OCI-LY1 (cell line): ENCODE measurements at regions not wholly inside any gene's neighbourhood (a gene's known extent, or its start where the extent isn't known, plus 50 kb on each side); places are given as distances from the start of the nearest gene placed in this dataset.

Experiments used
- H2AFZ ChIP-seq: fragments of 200-600 bp; sonication (generic), shearing (Covaris generic); 2 replicates; pipeline ENCODE4 v1.6.0; 2014; ENCODE audit warnings: antibody characterized with exemption, mild to moderate bottlenecking, low read length
- H3F3A ChIP-seq: fragments of 200-600 bp; sonication (generic), shearing (Covaris generic); 2 replicates; pipeline ENCODE4 v1.6.0; 2014; ENCODE audit warnings: mild to moderate bottlenecking, antibody characterized with exemption, low read length, moderate library complexity; ENCODE audit not compliant: insufficient read depth
- H3K27ac ChIP-seq: fragments of 200-600 bp; sonication (generic); 2 replicates; pipeline ENCODE4 v1.5.1; 2014; ENCODE audit warnings: low read length, mixed run types, mild to moderate bottlenecking, low read depth; ENCODE audit not compliant: poor library complexity, severe bottlenecking
- H3K27me3 ChIP-seq: fragments of 200-600 bp; sonication (generic); 2 replicates; pipeline ENCODE4 v1.6.0; 2014; ENCODE audit warnings: antibody characterized with exemption, mild to moderate bottlenecking, low read length, moderate library complexity; ENCODE audit not compliant: insufficient read depth
- H3K36me3 ChIP-seq: fragments of 200-600 bp; sonication (generic); 2 replicates; pipeline ENCODE4 v1.6.1; 2014; ENCODE audit warnings: mild to moderate bottlenecking, antibody characterized with exemption, low read length, moderate library complexity, mixed read lengths; ENCODE audit not compliant: insufficient read depth
- H3K4me1 ChIP-seq: fragments of 200-600 bp; sonication (generic); 2 replicates; pipeline ENCODE4 v1.5.1; 2014; ENCODE audit warnings: mild to moderate bottlenecking, low read length, moderate library complexity; ENCODE audit not compliant: insufficient read depth, severe bottlenecking
- H3K4me2 ChIP-seq: fragments of 200-600 bp; sonication (generic), shearing (Covaris generic); 2 replicates; pipeline ENCODE4 v1.6.1; 2014; ENCODE audit warnings: low read length
- H3K4me3 ChIP-seq: fragments of 200-600 bp; sonication (generic); 2 replicates; pipeline ENCODE4 v1.5.1; 2014; ENCODE audit warnings: low read length, low read depth, mild to moderate bottlenecking, mixed read lengths; ENCODE audit not compliant: poor library complexity, severe bottlenecking
- H3K79me2 ChIP-seq: fragments of 200-600 bp; shearing (Covaris generic); 2 replicates; pipeline ENCODE4 v1.6.1; 2016; ENCODE audit warnings: mixed run types, low read length, mixed read lengths; ENCODE audit not compliant: insufficient read depth
- H3K9ac ChIP-seq: fragments of 200-600 bp; sonication (generic), shearing (Covaris generic); 2 replicates; pipeline ENCODE4 v1.6.1; 2014; ENCODE audit warnings: mild to moderate bottlenecking, low read length, mixed read lengths
- H3K9me2 ChIP-seq: fragments of 200-600 bp; sonication (generic), shearing (Covaris generic); 2 replicates; pipeline ENCODE4 v1.6.1; 2014; ENCODE audit warnings: low read depth, mild to moderate bottlenecking, low read length, mixed read lengths
- H3K9me3 ChIP-seq: fragments of 200-600 bp; shearing (Covaris generic); 2 replicates; pipeline ENCODE4 v1.6.1; 2014; ENCODE audit warnings: low read length, mixed read lengths
- H4K20me1 ChIP-seq: fragments of 200-600 bp; sonication (generic), shearing (Covaris generic); 2 replicates; pipeline ENCODE4 v1.6.0; 2016; ENCODE audit warnings: mild to moderate bottlenecking, low read length; ENCODE audit not compliant: insufficient read depth
- EZH2 ChIP-seq: fragments of 200-600 bp; sonication (generic), shearing (Covaris generic); IDR thresholded peaks from 2 replicates; pipeline ENCODE4 v1.8.0; 2017; ENCODE audit warnings: borderline replicate concordance, mixed run types, mild to moderate bottlenecking, antibody characterized with exemption, low read length, moderate library complexity, mixed read lengths
- TF ChIP-seq, protein P1 (sequence below): fragments of 200-600 bp; sonication (generic), shearing (Covaris generic); IDR thresholded peaks from 2 replicates; pipeline ENCODE4 v1.5.1; 2017; ENCODE audit warnings: mild to moderate bottlenecking, antibody characterized with exemption, low read length, moderate library complexity, mixed read lengths

DNA sequence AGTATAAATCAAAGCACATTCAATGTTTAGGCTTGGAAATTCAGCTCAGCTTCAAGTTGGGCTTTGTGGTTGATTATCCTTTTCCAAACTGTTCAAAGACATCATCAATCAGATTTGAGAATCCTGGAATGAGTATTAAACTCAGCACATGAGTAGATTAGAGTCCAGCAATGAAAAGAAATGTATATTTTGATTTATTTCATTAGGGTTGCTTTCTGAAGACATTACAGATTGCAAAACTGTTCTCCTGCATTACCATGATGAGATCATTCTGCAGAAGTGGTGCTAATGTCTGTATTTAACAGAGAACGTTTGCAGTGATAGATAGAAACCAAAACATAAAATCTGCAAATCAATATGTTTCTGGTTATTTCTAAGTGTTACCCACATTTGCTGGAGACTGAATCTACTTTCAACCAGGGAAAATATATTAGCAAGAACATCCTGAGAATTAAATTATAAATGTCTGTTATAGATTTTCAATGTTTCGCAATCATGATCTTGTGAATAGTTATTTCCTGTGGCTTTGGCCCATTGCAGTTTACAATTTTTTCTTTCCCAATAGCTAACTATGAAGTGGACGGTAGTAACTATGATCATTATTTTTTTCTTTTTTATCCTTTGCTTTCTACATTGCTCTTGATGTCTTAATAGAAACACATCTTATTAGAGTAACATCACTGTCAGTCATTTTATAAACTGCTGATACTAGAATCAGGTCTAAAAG, 1125.7 kb upstream of the GOT2 start:
- Histone ChIP-seq H3F3A (no peaks in the 10 kb centered on the region), H3K9ac (no peak overlapping the region)

DNA sequence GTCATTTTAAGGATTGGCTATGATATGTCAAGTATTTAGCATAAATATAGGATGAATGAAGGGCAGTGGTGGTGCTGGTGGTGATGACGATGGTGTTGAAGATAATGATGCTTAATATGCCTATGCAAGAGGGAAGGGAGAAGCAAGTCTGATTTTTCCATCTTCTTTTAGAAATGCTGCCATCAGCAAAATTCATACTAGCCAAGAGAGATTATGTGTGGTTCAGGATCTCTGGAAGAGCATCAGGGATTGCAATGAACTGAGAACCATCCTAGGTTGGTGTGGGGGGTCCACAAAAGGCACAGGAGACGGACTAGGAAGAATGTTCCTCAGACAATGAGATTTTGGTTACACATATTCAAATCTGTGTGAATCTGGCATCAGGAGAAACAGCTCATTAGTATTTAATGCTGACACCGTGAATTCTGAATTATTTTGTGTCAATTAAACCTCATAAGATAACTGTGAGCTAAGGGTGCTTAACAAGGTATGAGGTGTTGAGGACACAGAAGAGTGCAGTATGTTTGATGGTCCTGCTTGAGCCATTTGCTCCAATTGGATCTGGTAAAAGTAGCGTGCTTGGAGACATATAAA, 1120.8 kb upstream of the GOT2 start:
- H3K4me2 ChIP-seq, result no peak overlapping the region
- H3K9me3 ChIP-seq, result no peaks in the 10 kb centered on the region
- no peak overlapping the region for H3K27ac ChIP-seq
- H2AFZ ChIP-seq, result no peak overlapping the region
- no peaks in the 10 kb centered on the region for H4K20me1 ChIP-seq
- no peaks in the 10 kb centered on the region for H3K36me3 ChIP-seq
- H3K9ac ChIP-seq, result no peak overlapping the region
- no peak overlapping the region for H3K4me3 ChIP-seq
- no peaks in the 10 kb centered on the region for H3K27me3 ChIP-seq
- no peaks in the 10 kb centered on the region for H3K79me2 ChIP-seq
- H3F3A ChIP-seq, result no peaks in the 10 kb centered on the region
- H3K4me1 ChIP-seq, result no peaks in the 10 kb centered on the region
- TF ChIP-seq EZH2, result no peak
- TF ChIP-seq, protein P1, sequence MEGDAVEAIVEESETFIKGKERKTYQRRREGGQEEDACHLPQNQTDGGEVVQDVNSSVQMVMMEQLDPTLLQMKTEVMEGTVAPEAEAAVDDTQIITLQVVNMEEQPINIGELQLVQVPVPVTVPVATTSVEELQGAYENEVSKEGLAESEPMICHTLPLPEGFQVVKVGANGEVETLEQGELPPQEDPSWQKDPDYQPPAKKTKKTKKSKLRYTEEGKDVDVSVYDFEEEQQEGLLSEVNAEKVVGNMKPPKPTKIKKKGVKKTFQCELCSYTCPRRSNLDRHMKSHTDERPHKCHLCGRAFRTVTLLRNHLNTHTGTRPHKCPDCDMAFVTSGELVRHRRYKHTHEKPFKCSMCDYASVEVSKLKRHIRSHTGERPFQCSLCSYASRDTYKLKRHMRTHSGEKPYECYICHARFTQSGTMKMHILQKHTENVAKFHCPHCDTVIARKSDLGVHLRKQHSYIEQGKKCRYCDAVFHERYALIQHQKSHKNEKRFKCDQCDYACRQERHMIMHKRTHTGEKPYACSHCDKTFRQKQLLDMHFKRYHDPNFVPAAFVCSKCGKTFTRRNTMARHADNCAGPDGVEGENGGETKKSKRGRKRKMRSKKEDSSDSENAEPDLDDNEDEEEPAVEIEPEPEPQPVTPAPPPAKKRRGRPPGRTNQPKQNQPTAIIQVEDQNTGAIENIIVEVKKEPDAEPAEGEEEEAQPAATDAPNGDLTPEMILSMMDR, result no peak
- H3K9me2 ChIP-seq, result no peaks in the 10 kb centered on the region

More for the DNA sequence above, 1125.7 kb upstream of the GOT2 start:
- Histone ChIP-seq H3K36me3 (no peaks in the 10 kb centered on the region), H2AFZ (no peak overlapping the region), H3K27me3 (no peaks in the 10 kb centered on the region), H4K20me1 (no peaks in the 10 kb centered on the region), H3K4me1 (no peaks in the 10 kb centered on the region), H3K79me2 (no peaks in the 10 kb centered on the region), H3K9me3 (no peaks in the 10 kb centered on the region), H3K4me2 (no peak overlapping the region), H3K27ac (no peak overlapping the region), H3K4me3 (no peak overlapping the region), H3K9me2 (no peaks in the 10 kb centered on the region)
- TF ChIP-seq, protein P1, result no peak
- TF ChIP-seq EZH2, result no peak

DNA sequence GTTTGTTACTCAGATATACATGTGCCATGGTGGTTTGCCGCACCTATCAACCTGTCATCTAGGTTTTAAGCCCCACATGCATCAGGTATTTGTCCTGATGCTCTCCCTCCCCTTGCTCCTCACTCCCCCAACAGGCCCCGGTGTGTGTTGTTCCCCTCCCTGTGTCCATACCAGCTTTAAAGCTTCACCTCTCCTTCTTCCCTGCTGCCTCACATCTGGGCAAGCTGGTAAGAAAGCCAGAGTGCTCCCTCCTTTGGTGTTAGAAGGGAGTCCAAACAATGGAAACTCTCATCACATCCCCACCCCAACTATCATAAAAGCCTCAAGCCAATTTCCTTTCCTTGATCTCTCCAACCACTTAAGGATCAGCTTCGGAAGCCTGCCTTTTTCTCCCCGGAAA, 1115.6 kb upstream of the GOT2 start:
- no peak overlapping the region for H3K4me2 ChIP-seq
- no peaks in the 10 kb centered on the region for H4K20me1 ChIP-seq
- H3K79me2 ChIP-seq, result no peaks in the 10 kb centered on the region
- H3K9ac ChIP-seq, result no peak overlapping the region
- H3K4me1 ChIP-seq, result no peaks in the 10 kb centered on the region
- no peaks in the 10 kb centered on the region for H3F3A ChIP-seq
- H3K9me3 ChIP-seq, result no peaks in the 10 kb centered on the region
- H3K9me2 ChIP-seq, result no peaks in the 10 kb centered on the region
- H3K4me3 ChIP-seq, result no peak overlapping the region
- no peak overlapping the region for H2AFZ ChIP-seq
- no peak overlapping the region for H3K27ac ChIP-seq
- TF ChIP-seq, protein P1, result no peak
- TF ChIP-seq EZH2, result no peak
- H3K27me3 ChIP-seq, result no peaks in the 10 kb centered on the region
- no peaks in the 10 kb centered on the region for H3K36me3 ChIP-seq
